BJ (cell line): ENCODE measurements at regions not wholly inside any gene's neighbourhood (a gene's known extent, or its start where the extent isn't known, plus 50 kb on each side); places are given as distances from the start of the nearest gene placed in this dataset.

Experiments
- CTCF ChIA-PET: fragments of 350-600 bp; formaldehyde crosslinking; extraction: SDS; loops from one replicate; lab custom pipeline; 2021; ENCODE audit warnings: antibody characterized with exemption, inconsistent platforms; lab: Yijun Ruan, JAX
- POLR2A ChIA-PET: fragments of 300-600 bp; sonication (Branson Sonifier 250); formaldehyde crosslinking; extraction: SDS; loops from one replicate; lab custom pipeline; 2021; ENCODE audit warnings: antibody characterized with exemption; lab: Charles Lee
- DNase-seq: peaks from one replicate; pipeline ENCODE4 v3.0.0-alpha.2; 2011; ENCODE audit warnings: low read depth
- H3K27me3 ChIP-seq: 2 replicates; pipeline ENCODE4 v1.6.0; 2011; ENCODE audit warnings: low read length; ENCODE audit not compliant: control insufficient read depth, insufficient read depth
- H3K36me3 ChIP-seq: 2 replicates; pipeline ENCODE4 v1.5.1; 2011; ENCODE audit warnings: low read length; ENCODE audit not compliant: control insufficient read depth, insufficient read depth
- H3K4me3 ChIP-seq: 2 replicates; pipeline ENCODE4 v1.5.1; 2011; ENCODE audit warnings: low read depth, mild to moderate bottlenecking, control low read depth, low read length
- CTCF ChIP-seq: IDR thresholded peaks from 2 replicates; pipeline ENCODE4 v1.5.1; 2011; ENCODE audit warnings: low read depth, mild to moderate bottlenecking, control low read depth, inconsistent platforms, low read length, moderate library complexity; ENCODE audit not compliant: insufficient read depth

DNA sequence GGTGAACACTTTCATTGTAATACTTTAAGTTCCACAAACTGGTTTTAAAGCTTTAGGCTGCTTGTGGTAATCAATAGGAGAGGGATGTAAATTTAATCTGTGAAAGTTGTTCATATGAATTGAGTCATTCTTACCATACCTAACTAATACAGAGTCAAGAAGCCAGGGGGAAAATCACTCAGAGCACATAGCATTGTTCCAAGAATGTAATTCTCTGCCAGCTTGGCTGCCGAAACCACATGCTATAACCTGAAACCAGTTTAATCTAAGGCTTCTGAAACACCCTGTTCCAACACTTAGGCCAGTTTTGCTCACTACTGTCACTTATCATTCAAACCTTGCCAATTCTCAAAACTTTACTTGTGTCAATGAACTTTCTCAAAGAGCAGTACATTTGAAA lies 528.8 kb upstream of the GRAMD2B start:
- Histone ChIP-seq H3K27me3 (no peaks in the 10 kb centered on the region), H3K36me3 (no peaks in the 10 kb centered on the region), H3K4me3 (no peak overlapping the region)
- no peak for TF ChIP-seq CTCF
- CTCF ChIA-PET = no interaction called here
- POLR2A ChIA-PET = no interaction called here
- no peak for DNase-seq

GRCh38 chr5:125896368-125896767 lies 526.8 kb upstream of the GRAMD2B start:
- CTCF ChIA-PET = no interaction called here
- H3K36me3 ChIP-seq = no peaks in the 10 kb centered on the region
- no peaks in the 10 kb centered on the region for H3K27me3 ChIP-seq
- DNase-seq = no peak
- TF ChIP-seq CTCF = no peak
- POLR2A ChIA-PET = no interaction called here
- H3K4me3 ChIP-seq = no peak overlapping the region

DNA sequence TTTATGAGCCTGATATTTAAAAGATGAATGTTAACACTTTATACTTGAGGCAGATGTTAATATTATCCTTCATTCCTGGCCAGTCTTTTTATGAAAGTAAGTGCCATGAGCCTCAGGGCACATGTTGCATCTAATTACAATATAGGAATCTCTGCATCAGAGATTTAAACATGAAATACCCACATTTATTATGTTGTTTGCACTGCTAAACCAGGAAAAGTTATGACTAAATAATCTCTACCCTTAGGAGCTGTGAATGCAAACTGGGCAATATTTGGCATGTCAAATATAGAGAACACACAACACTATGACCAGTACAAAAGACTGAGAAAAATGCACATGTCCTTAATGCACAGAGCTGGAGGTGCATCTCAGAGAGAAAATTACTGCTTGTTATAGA lies 526.1 kb upstream of the GRAMD2B start:
- POLR2A ChIA-PET = no interaction called here
- CTCF ChIA-PET = no interaction called here
- no peak for DNase-seq
- no peak overlapping the region for H3K4me3 ChIP-seq
- H3K27me3 ChIP-seq = no peaks in the 10 kb centered on the region
- no peaks in the 10 kb centered on the region for H3K36me3 ChIP-seq
- TF ChIP-seq CTCF = no peak

- CTCF ChIA-PET = no interaction called here
- TF ChIP-seq CTCF = no peak
- H3K4me3 ChIP-seq = no peak overlapping the region
- H3K36me3 ChIP-seq = no peaks in the 10 kb centered on the region
- no peak for DNase-seq
- H3K27me3 ChIP-seq = no peaks in the 10 kb centered on the region
- POLR2A ChIA-PET = no interaction called here
These were observed 524.3 kb upstream of the GRAMD2B start for GRCh38 chr5:125898851-125899405.

DNA sequence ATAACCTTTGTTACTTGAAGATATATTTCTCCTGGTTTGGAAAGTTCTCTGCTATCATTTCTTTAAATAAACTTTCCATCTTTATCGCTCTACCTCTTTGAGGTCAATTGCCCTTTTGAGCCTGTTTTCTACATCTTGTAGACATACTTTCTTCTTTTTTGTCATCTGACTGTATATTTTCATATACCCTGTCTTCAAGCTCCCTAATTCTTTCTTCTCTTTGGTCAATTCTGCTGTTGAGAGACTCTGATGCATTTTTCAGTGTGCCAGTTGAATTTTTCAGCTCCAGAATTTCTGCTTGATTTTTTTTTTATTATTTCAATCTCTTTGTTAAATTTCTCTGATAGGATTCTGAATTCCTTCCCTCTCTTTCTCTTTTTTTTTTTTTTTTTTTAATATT lies 511.2 kb upstream of the GRAMD2B start:
- ChIA-PET CTCF (no interaction called here), POLR2A (no interaction called here)
- no peak for DNase-seq
- no peak overlapping the region for H3K4me3 ChIP-seq
- no peaks in the 10 kb centered on the region for H3K36me3 ChIP-seq
- TF ChIP-seq CTCF = no peak
- H3K27me3 ChIP-seq = no peaks in the 10 kb centered on the region
